DND-41 (cell line): ENCODE measurements at regions not wholly inside any gene's neighbourhood (a gene's known extent, or its start where the extent isn't known, plus 50 kb on each side); places are given as distances from the start of the nearest gene placed in this dataset.

Experiments used
- ATAC-seq: fragments of 200-7000 bp; cut with Tn5 transposase; 3 replicates; pipeline ENCODE4 v1.9.1; 2021; ENCODE audit warnings: low read depth; ENCODE audit not compliant: insufficient read depth
- DNase-seq: peaks from one replicate; pipeline ENCODE4 v3.0.0-alpha.2; 2020
- H2AFZ ChIP-seq: 2 replicates; pipeline ENCODE4 v1.6.0; 2012; ENCODE audit warnings: low read depth, low read length
- H3K27ac ChIP-seq: 2 replicates; pipeline ENCODE4 v1.5.1; 2012; ENCODE audit warnings: low read length, inconsistent platforms
- H3K27me3 ChIP-seq: fragments of 200-600 bp; sonication (generic); 2 replicates; pipeline ENCODE4 v1.6.0; 2012; ENCODE audit warnings: low read length, mild to moderate bottlenecking, inconsistent platforms; ENCODE audit not compliant: insufficient read depth, poor library complexity
- H3K36me3 ChIP-seq: 2 replicates; pipeline ENCODE4 v1.5.1; 2012; ENCODE audit warnings: low read length, inconsistent platforms; ENCODE audit not compliant: insufficient read depth
- H3K4me1 ChIP-seq: 2 replicates; pipeline ENCODE4 v1.5.1; 2012; ENCODE audit warnings: mild to moderate bottlenecking, low read length; ENCODE audit not compliant: insufficient read depth
- H3K4me2 ChIP-seq: 2 replicates; pipeline ENCODE4 v1.6.0; 2012; ENCODE audit warnings: mild to moderate bottlenecking, moderate library complexity, low read length, inconsistent platforms; ENCODE audit not compliant: insufficient read depth
- H3K4me3 ChIP-seq, 2 experiments: fragments of 200-600 bp in 1 of 2; shearing (Covaris generic) in 1 of 2; 2 replicates each; pipeline ENCODE4 v1.5.1; 2012 to 2016; ENCODE audit warnings: inconsistent platforms in 2 of 2, low read length in 2 of 2, mild to moderate bottlenecking in 2 of 2, low read depth in 1 of 2, moderate library complexity in 1 of 2
- H3K79me2 ChIP-seq: 2 replicates; pipeline ENCODE4 v1.6.0; 2012; ENCODE audit warnings: low read length, inconsistent platforms; ENCODE audit not compliant: insufficient read depth
- H3K9ac ChIP-seq: 2 replicates; pipeline ENCODE4 v1.6.0; 2012; ENCODE audit warnings: low read depth, mild to moderate bottlenecking, inconsistent platforms, low read length, moderate library complexity
- H3K9me3 ChIP-seq: 2 replicates; pipeline ENCODE4 v1.5.1; 2012; ENCODE audit warnings: low read length, moderate library complexity, mild to moderate bottlenecking, inconsistent platforms; ENCODE audit not compliant: insufficient read depth, severe bottlenecking
- H4K20me1 ChIP-seq: 2 replicates; pipeline ENCODE4 v1.6.0; 2012; ENCODE audit warnings: low read length; ENCODE audit not compliant: insufficient read depth
- CTCF ChIP-seq: IDR thresholded peaks from 2 replicates; pipeline ENCODE4 v1.5.1; 2012; ENCODE audit warnings: borderline replicate concordance, low read length, moderate library complexity, mild to moderate bottlenecking; ENCODE audit not compliant: poor library complexity, severe bottlenecking; ENCODE audit errors: extremely low read depth
- EZH2 ChIP-seq: IDR thresholded peaks from 3 replicates; pipeline ENCODE4 v1.6.1; 2012; ENCODE audit warnings: borderline replicate concordance, low read depth, mild to moderate bottlenecking, moderate library complexity, low read length, inconsistent platforms; ENCODE audit not compliant: severe bottlenecking

DNA sequence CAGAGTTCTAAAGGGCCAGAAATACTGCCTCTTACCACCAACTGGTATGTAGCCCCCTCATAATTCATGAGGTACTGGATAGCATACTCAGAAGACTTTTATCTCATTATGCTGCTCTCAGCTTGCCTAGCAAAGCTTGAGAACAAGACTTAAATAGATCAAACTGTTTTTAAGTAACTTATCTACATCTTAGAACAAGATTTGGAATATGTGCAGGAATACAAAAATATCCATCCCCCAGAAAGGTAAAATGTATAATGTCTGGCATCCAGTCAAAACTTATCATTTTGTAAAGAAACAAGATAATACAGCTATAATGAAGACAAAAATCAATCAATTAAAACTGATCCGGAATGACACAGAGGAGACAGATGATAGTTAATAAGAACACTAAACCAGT lies 400.4 kb upstream of the TGFBR2 start:
- Histone ChIP-seq H2AFZ (no peak overlapping the region), H3K79me2 (no peaks in the 10 kb centered on the region), H3K27me3 (no peaks in the 10 kb centered on the region), H3K36me3 (no peaks in the 10 kb centered on the region), H3K9me3 (no peaks in the 10 kb centered on the region), H3K4me3 (no peak overlapping the region), H4K20me1 (no peaks in the 10 kb centered on the region), H3K4me2 (no peak overlapping the region), H3K4me1 (peaks cover 20% of the 10 kb centered on the region), H3K9ac (no peak overlapping the region), H3K27ac (no peak overlapping the region)
- DNase-seq = no peak
- ATAC-seq = no peak
- TF ChIP-seq CTCF = no peak
- TF ChIP-seq EZH2 = no peak

- H2AFZ ChIP-seq = no peak overlapping the region
- peaks cover 59% of the 10 kb centered on the region for H3K4me1 ChIP-seq
- H3K36me3 ChIP-seq = no peaks in the 10 kb centered on the region
- no peaks in the 10 kb centered on the region for H4K20me1 ChIP-seq
- H3K4me3 ChIP-seq = peak overlapping the region in 1 of 2 experiments; percentile 32; a peak in 1 of 4 replicates
- H3K9ac ChIP-seq = peak overlapping the region; percentile 11; the same call in 1 of the 2 replicates
- H3K4me2 ChIP-seq = peak overlapping the region; percentile 61
- H3K27me3 ChIP-seq = no peaks in the 10 kb centered on the region
- ATAC-seq = peak; percentile 93
- TF ChIP-seq CTCF (no peak), EZH2 (no peak)
- no peaks in the 10 kb centered on the region for H3K79me2 ChIP-seq
- H3K27ac ChIP-seq = peak overlapping the region; percentile 65
- DNase-seq = peak; percentile 73
- peaks cover 2% of the 10 kb centered on the region for H3K9me3 ChIP-seq
Observed at GRCh38 chr3:30221619-30222018, 384.8 kb upstream of the TGFBR2 start.

DNA sequence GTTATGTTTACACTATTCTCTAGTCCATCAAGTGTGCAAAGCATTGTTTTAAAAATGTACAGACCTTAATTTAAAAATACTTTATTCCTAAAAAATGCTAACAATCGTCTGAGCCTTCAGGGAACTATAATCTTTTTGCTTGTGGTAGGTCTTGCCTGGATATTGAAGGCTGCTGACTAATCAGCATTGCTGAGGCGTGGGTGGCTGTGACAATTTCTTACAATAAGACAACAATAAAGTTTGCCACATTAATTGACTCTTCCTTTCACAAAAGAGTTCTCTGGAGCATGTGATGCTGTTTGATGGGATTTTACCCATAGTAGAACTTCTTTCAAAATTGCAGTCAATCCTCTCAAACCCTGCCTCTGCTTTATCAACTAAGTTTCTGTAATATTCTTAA lies 384.0 kb upstream of the TGFBR2 start:
- H3K9ac ChIP-seq = peak overlapping the region; percentile 11
- H3K27me3 ChIP-seq = no peaks in the 10 kb centered on the region
- H3K4me2 ChIP-seq = peak overlapping the region; percentile 61; the same call in 1 of the 2 replicates
- no peaks in the 10 kb centered on the region for H3K79me2 ChIP-seq
- no peaks in the 10 kb centered on the region for H3K36me3 ChIP-seq
- peak overlapping the region; percentile 65; the same call in 1 of the 2 replicates for H3K27ac ChIP-seq
- no peaks in the 10 kb centered on the region for H4K20me1 ChIP-seq
- no peak overlapping the region for H2AFZ ChIP-seq
- TF ChIP-seq CTCF (no peak), EZH2 (no peak)
- no peak for DNase-seq
- H3K4me3 ChIP-seq = no peak overlapping the region
- peaks cover 68% of the 10 kb centered on the region for H3K4me1 ChIP-seq
- no peaks in the 10 kb centered on the region for H3K9me3 ChIP-seq
- no peak for ATAC-seq

DNA sequence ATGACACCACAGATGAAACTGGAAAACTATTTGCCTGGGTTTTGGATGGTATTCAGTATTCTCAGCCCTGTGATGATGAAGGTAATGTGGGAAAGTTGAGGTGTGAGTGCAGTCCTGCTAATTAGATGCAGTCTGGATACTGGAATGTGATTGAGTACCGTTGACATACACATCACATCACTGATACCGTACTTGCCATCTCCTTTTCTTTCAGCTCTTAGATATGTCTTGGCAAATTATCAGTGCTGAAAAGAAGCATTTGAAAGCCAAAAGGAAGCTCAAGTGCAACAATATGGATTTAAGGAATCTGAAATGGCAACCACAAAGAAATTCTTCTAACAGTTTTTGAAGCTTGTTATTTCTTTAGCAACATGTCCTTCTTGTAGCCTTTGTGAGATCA lies 381.4 kb upstream of the TGFBR2 start:
- no peaks in the 10 kb centered on the region for H3K36me3 ChIP-seq
- H3K9me3 ChIP-seq = no peaks in the 10 kb centered on the region
- DNase-seq = no peak
- H2AFZ ChIP-seq = no peak overlapping the region
- no peaks in the 10 kb centered on the region for H3K79me2 ChIP-seq
- 0 out of 2 replicates have a peak overlapping the region, but pooled peaks have one; percentile 9 for H3K27ac ChIP-seq
- no peak overlapping the region for H3K9ac ChIP-seq
- no peak overlapping the region for H3K4me2 ChIP-seq
- no peak overlapping the region for H3K4me3 ChIP-seq
- H4K20me1 ChIP-seq = no peaks in the 10 kb centered on the region
- H3K4me1 ChIP-seq = peaks cover 76% of the 10 kb centered on the region
- TF ChIP-seq EZH2 (no peak), CTCF (no peak)
- no peak for ATAC-seq
- no peaks in the 10 kb centered on the region for H3K27me3 ChIP-seq
